Bone marrow (tissue), 2 donors: ENCODE measurements at regions not wholly inside any gene's neighbourhood (a gene's known extent, or its start where the extent isn't known, plus 50 kb on each side); places are given as distances from the start of the nearest gene placed in this dataset.

Source experiments
- DNase-seq, 2 donors: peaks; one replicate each; lab custom pipeline; 2025; lab: John Stamatoyannopoulos, UW

GRCh38 chr2:66721776-66722175 is 286.9 kb downstream of the MEIS1 start:
- DNase-seq, result no peak

GRCh38 chr2:66724241-66724640 is 289.3 kb downstream of the MEIS1 start:
- DNase-seq, result no peak

GRCh38 chr2:66729416-66730330 is 294.7 kb downstream of the MEIS1 start:
- no peak for DNase-seq

- DNase-seq, result no peak
Observed at GRCh38 chr2:66730441-66730840, 295.5 kb downstream of the MEIS1 start.

- no peak for DNase-seq
Observed at GRCh38 chr2:66733364-66733999, 298.6 kb downstream of the MEIS1 start.

- DNase-seq, result peak in 1 of 2 donors; percentile 9
Observed at GRCh38 chr2:66748939-66749338, 314.0 kb downstream of the MEIS1 start.

GRCh38 chr2:66749566-66749965 is 314.6 kb downstream of the MEIS1 start:
- DNase-seq, result no peak

GRCh38 chr2:66753257-66753656 is 318.3 kb downstream of the MEIS1 start:
- DNase-seq, result no peak

GRCh38 chr2:66753660-66754059 is 318.7 kb downstream of the MEIS1 start:
- no peak for DNase-seq

GRCh38 chr2:66755974-66756373 is 321.0 kb downstream of the MEIS1 start:
- no peak for DNase-seq

- no peak for DNase-seq
Observed at GRCh38 chr2:66761826-66762225, 326.9 kb downstream of the MEIS1 start.

- no peak for DNase-seq
Observed at GRCh38 chr2:66762761-66763160, 327.8 kb downstream of the MEIS1 start.

- no peak for DNase-seq
Observed at GRCh38 chr2:66766582-66766981, 331.7 kb downstream of the MEIS1 start.

GRCh38 chr2:66771359-66771976 is 336.5 kb downstream of the MEIS1 start:
- DNase-seq, result no peak

GRCh38 chr2:66772618-66773017 is 337.7 kb downstream of the MEIS1 start:
- DNase-seq, result no peak

- no peak for DNase-seq
Observed at GRCh38 chr2:66775730-66776422, 341.0 kb downstream of the MEIS1 start.

GRCh38 chr2:66781804-66782203 is 346.9 kb downstream of the MEIS1 start:
- DNase-seq, result no peak

- DNase-seq, result no peak
Observed at GRCh38 chr2:66782780-66783361, 347.9 kb downstream of the MEIS1 start.

GRCh38 chr2:66789741-66790140 is 354.8 kb downstream of the MEIS1 start:
- DNase-seq, result no peak

- no peak for DNase-seq
Observed at GRCh38 chr2:66790651-66791181, 355.8 kb downstream of the MEIS1 start.

GRCh38 chr2:66794070-66794469 is 359.1 kb downstream of the MEIS1 start:
- no peak for DNase-seq

- no peak for DNase-seq
Observed at GRCh38 chr2:66794551-66794950, 359.6 kb downstream of the MEIS1 start.
